HG02610 (cell line): ENCODE measurements at regions not wholly inside any gene's neighbourhood (a gene's known extent, or its start where the extent isn't known, plus 50 kb on each side); places are given as distances from the start of the nearest gene placed in this dataset.
"Not testable (repeated sequence)": the region's sequence is repeated elsewhere in the genome, so short reads cannot be mapped to it uniquely, and the experiment has no call there.

Source experiments
- ATAC-seq: cut with Tn5 transposase; IDR thresholded peaks from one replicate; pipeline ENCODE4 v1.9.1; 2021; ENCODE audit warnings: mild to moderate bottlenecking, moderate library complexity; ENCODE audit not compliant: unreplicated experiment

- ATAC-seq: not testable (repeated sequence)
Measured at GRCh38 chr10:6830981-6831380, 250.9 kb upstream of the PRKCQ start.

GRCh38 chr10:6824793-6825192, 244.7 kb upstream of the PRKCQ start:
- not testable (repeated sequence) for ATAC-seq

GRCh38 chr10:6823770-6824169, 243.7 kb upstream of the PRKCQ start:
- ATAC-seq: no peak

GRCh38 chr10:6819301-6819700, 239.2 kb upstream of the PRKCQ start:
- no peak for ATAC-seq

GRCh38 chr10:6817770-6818169, 237.7 kb upstream of the PRKCQ start:
- ATAC-seq: no peak

GRCh38 chr10:6815346-6815745, 235.3 kb upstream of the PRKCQ start:
- no peak for ATAC-seq

- ATAC-seq: no peak
Measured at GRCh38 chr10:6813856-6814255, 233.8 kb upstream of the PRKCQ start.

- no peak for ATAC-seq
Measured at GRCh38 chr10:6813306-6813705, 233.2 kb upstream of the PRKCQ start.

- no peak for ATAC-seq
Measured at GRCh38 chr10:6811153-6811552, 231.1 kb upstream of the PRKCQ start.

- ATAC-seq: no peak
Measured at GRCh38 chr10:6803427-6803783, 223.3 kb upstream of the PRKCQ start.

GRCh38 chr10:6802759-6803426, 222.8 kb upstream of the PRKCQ start:
- no peak for ATAC-seq

- no peak for ATAC-seq
Measured at GRCh38 chr10:6796231-6796630, 216.2 kb upstream of the PRKCQ start.

- no peak for ATAC-seq
Measured at GRCh38 chr10:6795541-6795940, 215.5 kb upstream of the PRKCQ start.

- ATAC-seq: not testable (repeated sequence)
Measured at GRCh38 chr10:6794841-6795240, 214.8 kb upstream of the PRKCQ start.

GRCh38 chr10:6794441-6794840, 214.4 kb upstream of the PRKCQ start:
- ATAC-seq: no peak

GRCh38 chr10:6788731-6789130, 208.7 kb upstream of the PRKCQ start:
- no peak for ATAC-seq

GRCh38 chr10:6788231-6788630, 208.2 kb upstream of the PRKCQ start:
- no peak for ATAC-seq

- ATAC-seq: no peak
Measured at GRCh38 chr10:6787718-6788117, 207.6 kb upstream of the PRKCQ start.

GRCh38 chr10:6787091-6787490, 207.0 kb upstream of the PRKCQ start:
- no peak for ATAC-seq

GRCh38 chr10:6786579-6787031, 206.5 kb upstream of the PRKCQ start:
- no peak for ATAC-seq

- ATAC-seq: not testable (repeated sequence)
Measured at GRCh38 chr10:6784429-6784828, 204.4 kb upstream of the PRKCQ start.

GRCh38 chr10:6783471-6783870, 203.4 kb upstream of the PRKCQ start:
- ATAC-seq: no peak

GRCh38 chr10:6782378-6782777, 202.3 kb upstream of the PRKCQ start:
- ATAC-seq: no peak
